Muscle of back (tissue), 3 donors: ENCODE measurements at regions not wholly inside any gene's neighbourhood (a gene's known extent, or its start where the extent isn't known, plus 50 kb on each side); places are given as distances from the start of the nearest gene placed in this dataset.

Source experiments
- DNase-seq, 3 donors: peaks; one replicate each; pipeline versions ENCODE4 v3.0.0 to v3.0.0-alpha.2; 2013

DNA sequence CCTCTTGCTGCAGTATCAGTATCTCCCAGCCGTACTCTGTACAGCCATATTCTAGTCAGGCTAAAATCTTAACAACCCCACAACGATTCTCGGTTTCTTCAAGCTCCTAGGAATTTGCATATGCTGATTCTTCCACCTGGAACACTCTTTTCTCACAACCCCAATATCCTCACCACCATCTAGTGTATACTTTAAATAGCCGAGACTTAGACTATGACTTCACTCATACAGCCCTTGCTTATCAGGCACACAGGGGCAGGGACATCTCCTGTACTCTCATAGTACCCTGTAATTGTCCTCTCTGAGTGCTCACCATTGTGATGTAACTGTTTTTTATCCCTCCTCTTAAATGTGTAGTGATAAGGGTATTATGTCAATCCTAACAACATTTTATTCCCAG, 2126.4 kb upstream of the TENM3 start:
- DNase-seq, result no peak

DNA sequence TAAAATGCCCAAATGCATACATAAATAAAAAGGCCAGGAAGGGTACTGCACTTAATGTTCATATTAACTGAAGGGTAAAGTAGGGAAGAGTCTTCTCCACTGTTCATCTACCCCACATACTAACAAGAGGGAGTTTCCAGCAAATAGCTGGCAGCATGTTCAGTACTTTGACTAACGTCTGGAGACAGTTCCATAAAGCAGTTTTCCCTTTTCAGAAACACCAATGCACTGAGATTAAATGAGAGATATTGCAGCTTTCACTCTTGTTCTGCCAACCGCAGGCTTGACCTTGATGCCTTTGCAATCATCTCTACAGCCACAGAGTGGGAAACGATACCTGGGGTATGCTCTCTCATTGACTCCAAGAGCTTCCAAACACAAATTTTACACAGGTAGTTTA, 2123.1 kb upstream of the TENM3 start:
- DNase-seq, result no peak

DNA sequence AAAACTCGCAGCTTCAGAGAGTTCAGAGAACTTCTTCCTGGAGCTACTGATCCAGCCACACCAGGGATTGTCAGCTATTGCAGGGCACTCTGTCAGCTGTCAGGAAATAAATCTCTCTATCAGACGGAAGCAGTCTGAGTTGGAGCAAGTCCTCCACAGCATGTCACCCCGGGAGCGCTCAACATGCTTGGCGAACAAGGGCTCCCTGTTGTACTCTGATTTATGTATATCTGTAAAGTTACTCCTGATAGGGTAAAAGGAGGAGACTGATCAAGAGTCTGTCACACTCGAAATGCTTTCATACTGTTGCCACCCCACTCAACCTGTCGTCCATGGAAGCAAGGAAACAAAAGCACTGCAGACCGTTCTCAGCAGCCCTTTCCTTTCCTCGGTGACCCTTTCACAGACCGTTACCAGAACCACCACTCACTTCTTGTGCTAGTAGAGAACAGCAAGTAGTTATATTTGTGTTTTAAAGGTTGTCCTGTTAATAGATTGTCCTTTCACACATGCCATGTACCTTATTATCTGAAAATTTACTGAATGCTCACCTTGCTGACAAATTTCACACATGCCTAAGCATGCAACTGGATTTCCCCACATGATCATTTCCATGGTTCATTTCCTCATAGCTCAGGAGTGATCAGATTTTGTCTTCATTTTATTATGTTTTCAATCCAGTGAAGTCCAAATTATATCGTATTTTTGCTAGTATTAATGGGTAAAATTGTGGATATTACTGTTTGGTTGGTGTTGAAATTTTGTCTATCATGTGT, 2108.9 kb upstream of the TENM3 start:
- DNase-seq, result peak; percentile 21 to 44 (median 37)

DNA sequence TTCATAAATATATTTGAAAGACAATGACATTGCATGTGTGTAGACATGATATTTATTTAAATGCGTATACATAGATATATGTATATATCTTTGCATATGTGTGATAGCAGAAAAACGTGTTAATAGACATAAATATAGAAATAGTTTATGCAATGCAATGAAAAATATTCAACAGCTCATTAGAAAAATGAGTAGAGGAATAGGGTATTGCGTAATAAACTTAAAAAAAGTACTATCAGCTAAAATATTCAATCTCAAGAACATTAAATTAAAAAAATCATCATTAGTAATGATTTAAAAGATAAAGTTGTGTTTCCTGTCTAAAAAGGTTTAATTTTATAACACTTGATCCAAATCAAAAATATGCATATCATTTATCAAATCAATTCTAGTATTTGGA, 2101.5 kb upstream of the TENM3 start:
- no peak for DNase-seq

DNA sequence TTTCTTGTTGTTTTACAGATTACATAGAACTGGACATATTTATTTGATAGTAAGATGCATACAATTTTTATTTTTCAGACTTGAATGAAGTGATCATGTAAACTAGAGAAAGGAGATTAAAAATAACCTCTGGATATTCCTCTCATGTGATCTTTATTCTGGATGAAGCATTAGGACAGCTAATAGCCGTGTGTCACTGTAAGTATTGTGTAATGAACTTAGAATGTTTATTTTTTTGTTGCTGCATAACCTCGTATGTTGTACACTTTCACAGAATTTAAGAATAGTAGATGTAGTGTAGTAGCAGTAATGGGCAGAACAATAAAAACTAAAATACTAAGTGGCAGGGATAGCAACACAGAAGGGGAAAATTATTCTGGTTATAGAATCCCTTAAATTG, 2094.5 kb upstream of the TENM3 start:
- DNase-seq, result no peak

DNA sequence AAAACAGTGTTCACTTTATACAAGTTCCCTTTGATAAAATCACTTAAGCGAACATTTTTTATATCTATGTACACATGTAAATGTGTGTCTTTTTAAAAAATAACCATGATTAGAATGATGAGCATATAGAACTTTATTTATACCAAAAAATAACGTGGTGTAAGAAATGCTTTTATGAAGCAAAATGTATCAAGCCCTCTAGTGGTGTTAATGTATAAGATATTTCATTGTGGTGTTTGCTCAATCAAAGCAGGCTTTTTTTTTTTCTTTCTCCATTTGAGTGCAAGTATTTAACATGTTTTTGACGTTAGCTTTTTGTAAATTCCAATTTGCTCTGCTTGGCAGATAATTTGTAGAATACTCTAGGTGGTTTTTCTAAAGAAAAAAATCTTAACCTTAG, 2092.4 kb upstream of the TENM3 start:
- peak in 1 of 3 donors; percentile 7 for DNase-seq

DNA sequence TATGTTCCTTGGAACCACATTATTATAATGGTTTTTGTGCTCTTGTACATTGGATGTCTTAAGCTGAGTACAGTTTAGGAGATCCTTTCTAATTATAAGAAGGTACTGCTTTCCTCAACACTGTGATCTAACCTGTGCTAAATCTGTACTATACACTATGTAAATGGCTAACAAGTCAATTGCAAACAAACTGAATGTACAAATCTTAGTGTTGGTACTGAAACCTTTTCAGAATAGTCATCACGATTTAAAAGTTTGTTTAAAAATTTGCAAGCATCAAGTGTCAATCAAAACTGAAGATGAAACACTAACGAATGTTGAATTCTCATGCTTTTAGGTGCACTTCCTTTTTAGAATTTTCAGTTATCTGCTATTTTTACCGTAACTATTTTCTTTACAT, 2090.4 kb upstream of the TENM3 start:
- no peak for DNase-seq

DNA sequence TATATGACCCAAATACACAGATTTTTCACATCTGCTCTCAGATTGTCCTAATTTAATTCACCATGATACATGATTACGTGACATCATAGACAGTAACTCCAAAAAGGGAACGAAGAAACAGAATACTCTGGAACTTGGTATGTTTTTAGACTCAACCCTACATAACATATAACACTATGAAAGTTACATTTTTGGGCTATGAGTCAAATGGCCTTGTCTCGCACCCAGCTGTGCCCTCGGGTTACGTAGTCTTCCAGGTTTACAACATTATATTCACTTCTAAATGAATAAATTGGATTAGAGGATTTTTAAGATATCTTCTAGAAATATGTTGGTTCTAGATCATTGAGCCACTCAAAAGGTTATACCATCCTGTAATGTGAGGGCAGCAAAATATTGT, 2089.6 kb upstream of the TENM3 start:
- DNase-seq, result no peak

DNA sequence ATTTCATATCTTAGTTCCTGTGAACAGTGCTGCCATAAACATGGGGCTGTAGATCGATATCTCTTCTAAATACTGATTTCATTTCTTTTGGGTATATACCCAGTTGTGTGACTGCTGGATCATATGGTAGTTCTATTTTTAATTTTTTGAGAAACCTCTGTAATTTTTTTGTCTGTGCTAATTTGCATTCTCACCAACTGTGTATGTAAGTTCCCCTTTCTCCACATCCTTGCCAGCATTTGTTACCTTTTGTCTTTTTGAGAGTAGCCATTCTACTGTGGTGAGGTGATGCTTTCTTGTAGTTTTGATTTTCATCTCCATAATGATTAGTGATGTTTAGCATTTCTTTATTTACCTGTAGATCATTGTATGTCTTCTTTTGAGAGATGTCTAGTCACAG, 2086.5 kb upstream of the TENM3 start:
- DNase-seq, result no peak

DNA sequence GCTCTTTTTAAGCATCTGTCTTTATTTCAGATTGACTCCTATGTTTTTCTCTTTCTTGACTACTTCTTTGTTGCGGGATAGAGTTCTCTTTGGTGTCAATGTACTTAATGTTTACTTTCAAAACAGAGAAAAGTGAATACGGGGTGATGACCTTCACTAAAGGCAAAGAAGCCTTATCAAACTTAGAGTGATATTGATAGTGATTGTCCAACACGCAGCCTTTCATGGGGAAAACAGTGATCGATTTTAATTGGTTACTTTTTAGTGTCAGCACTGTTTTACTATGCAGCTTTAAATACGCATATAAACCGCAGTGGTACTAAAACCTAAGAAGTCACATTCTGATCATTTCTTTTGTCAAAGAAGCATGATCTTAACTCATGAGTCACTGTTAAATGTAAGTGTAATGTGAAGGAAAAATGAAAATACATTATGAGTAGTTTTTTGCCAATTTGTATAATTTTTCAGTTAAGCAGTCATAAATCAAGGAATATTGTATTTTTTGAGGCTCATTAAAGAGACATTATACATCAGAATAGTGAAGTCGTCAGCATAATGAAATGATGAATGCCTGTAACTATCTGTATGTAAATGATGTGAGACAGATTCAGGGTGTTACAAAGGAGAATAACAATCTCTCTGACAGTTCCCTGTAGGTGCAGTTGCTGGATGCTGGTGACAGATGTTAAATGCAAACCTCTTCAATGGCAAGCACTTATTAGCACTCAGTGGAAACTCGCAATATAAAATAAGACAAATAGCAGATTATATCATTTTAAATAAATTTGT, 2082.8 kb upstream of the TENM3 start:
- DNase-seq, result no peak

DNA sequence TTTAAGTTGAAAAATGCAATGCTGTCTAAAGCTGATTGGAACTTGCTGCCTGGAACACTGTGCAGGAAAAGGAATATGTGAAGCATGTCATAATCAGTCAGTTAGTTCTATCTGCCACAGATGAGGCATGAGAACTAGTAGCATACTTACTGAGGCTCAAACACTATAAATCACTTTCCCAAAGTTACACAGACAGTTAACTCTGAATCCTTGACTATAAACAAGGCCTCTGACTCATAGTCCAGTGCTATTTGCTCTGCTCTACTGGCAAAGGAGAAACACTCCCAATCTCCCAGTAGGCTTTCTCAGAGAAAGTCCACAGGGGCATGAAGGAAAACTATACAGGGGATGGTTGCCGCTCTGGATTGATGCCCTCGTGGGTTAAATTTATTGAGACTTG, 2078.4 kb upstream of the TENM3 start:
- DNase-seq, result peak in 1 of 3 donors; percentile 34

DNA sequence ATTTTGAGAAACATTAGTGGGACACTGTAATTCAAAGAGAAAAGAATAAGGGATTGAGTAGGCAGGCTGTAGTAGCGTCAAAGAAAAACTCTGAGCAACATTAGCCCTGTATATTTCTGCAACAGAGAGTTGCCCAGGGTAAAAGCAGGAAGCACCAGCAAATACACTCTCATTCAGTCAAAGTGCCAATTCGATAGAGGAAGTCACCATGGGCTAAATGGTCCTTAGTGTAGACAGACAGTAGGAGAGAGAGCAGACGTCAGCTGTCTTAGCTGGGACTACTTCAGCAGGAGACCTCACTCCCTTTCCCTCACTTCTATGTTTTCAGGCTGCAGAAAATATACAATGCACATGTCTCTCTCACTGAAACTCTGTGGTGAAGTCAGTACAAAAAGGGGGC, 2073.8 kb upstream of the TENM3 start:
- no peak for DNase-seq

DNA sequence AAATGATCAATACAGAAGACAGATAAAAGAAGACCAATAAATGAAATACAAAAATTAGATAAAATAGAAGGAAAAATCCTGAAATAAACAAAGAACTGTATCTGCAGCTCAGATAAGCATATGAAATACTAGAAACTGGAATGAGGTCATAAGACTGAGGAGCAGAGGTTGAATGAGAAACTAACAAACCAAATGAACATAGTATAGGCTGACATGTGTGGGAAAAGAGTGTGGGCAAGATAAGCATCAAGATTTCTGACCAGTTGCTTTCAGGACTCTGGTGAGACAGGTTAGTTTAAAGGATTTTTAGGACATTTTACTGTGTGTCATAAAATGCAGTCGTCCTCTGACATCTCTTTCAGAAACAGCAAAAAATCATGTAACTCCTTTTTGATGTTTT, 2073.2 kb upstream of the TENM3 start:
- DNase-seq, result no peak

DNA sequence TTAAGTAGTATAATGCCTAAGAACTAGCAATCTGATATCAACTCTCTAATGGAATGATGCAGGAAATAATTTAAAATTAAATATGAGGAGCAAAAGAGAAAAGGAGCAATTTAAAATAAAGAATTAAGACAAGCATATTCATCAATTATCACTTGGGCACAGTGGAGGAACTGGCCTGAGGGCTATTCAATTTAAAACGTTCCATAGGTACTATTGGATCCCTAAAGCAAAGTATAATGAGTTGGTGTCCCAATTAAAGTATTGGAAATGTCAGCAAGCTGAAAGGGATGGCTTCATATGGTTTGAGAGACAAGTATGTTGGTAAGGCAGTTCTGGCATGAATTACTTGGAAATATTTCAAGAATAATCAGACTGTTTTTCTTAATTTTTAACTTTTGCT, 2064.1 kb upstream of the TENM3 start:
- no peak for DNase-seq

DNA sequence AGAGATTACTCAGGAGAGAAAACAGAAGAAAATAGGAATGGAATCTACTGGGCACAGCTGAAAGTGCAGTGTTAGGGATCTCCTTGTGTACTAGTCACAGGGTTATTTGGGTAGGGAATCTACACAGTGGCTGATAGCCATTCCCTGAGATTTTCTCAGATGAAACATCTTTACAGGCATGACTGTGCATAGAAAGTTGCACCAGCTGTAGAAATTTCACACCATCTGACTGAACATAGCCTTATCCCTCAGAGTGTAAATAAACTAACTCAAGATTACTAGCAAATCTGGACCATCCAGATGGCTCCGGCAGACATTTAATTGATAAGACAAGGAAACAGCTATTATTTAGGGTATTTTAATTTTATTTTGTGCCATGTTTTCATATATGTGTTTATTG, 2053.5 kb upstream of the TENM3 start:
- DNase-seq, result peak in 2 of 3 donors; percentile 1 to 15

DNA sequence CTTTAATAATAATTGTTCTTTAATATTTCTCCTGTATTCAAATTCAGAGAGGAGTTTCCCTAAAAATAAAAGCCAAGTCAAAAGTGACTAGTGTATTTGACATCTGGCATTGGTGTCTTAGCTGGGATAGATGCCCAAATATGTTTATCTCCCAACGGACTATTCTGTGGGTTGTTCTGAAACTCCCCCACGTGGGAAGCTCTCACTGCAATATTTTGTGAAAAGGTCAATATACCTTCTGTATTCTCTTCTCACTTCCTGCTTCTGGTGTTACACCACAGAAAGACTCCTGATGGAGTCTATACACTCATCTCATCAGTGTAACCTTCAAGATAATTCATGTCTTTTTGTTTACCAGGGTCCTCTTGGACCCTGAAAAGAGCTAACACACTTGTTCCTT, 2052.8 kb upstream of the TENM3 start:
- DNase-seq, result peak in 1 of 3 donors; percentile 2

DNA sequence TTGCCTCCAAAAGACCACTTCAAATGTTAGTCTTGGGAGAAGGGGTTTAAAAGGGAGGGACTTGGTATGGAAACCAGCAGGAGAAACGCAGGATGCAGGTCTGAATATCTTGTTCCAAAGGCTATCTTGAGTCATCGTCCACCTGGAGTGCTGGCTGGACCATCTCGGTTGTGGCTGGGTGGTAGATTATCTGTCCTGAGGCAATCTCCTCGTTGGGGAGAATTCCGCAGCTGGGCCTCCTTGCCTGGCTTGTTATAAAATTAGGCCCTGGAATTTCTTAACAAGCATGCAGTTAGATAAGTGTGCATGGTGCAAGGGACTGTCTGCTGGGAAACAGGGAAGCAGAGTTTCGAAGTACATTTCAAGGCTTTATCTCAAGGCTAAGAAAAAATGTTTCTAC, 2045.7 kb upstream of the TENM3 start:
- no peak for DNase-seq

DNA sequence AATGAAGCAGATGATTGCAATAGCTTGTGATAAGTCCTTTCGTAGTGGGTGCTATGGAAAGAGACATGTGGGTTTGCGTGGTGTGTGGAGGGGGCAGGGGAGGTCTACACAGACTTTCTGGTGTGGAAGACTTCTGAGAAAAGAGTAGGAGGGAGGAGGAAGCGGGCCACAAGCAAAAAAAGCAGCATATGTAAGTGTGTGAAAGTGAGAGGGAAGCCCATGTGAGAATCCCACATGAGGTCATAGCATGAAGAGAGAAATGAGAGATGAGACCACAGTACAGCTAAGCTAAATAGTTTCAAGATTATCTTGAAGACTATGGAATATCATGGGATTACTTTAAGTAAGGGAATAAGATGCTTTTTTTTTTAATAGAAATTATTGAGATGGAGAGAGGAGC, 2039.9 kb upstream of the TENM3 start:
- DNase-seq, result no peak

DNA sequence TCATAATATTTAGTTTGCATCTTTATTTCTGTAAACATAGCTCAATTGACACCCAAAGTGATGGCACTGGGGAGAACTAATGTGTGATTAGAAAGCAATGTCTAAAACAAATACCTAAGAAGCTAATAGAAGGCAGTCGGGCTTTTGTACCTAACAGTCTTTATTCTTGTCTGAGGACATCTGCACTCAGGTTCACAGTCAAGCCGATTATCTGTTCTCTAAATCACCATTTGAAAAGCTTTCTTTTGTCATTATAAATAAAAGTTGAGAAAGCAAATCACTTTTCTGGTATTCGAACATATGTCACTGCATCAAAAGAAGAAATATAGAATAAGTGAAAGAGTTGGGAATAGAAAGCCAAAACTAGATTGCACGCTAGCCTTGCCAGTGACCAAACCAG, 2037.9 kb upstream of the TENM3 start:
- DNase-seq, result no peak

DNA sequence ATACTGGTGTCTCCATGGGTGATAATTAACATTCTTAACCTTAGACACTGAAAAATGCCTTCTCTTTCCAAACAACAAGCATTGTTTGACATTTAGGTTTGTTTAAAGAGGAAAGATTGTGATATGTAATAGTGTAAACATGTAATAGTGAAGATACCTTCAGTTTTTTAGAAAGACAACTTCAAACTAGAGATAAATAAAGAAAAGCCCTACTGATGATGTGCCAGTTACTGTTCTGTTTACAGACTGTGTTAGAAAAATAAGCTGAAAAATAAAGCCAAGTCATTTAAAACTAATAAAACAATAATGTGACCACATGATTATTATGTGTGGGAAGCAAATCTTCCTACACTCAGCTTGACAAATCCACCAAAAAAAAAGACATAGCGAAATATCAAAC, 2035.3 kb upstream of the TENM3 start:
- DNase-seq, result no peak

DNA sequence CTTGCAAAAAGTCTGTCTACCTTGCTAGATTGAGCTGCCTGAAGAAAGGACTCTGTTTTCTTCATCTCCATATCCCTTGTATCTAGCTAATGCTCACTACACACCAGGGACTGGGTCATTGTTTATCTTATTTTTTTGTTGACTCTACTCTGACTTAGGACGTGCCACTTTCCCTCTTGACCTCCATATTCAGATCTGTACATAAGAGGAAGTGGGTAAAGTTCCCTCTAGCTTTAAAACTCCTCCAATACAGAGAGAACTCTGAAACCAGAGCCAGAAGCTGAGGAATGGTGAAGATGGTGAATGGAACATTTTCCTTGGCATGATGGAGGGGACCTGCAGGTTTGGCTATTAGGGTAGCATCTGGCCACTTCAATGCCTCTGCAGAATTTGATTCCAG, 2026.1 kb upstream of the TENM3 start:
- DNase-seq, result no peak

DNA sequence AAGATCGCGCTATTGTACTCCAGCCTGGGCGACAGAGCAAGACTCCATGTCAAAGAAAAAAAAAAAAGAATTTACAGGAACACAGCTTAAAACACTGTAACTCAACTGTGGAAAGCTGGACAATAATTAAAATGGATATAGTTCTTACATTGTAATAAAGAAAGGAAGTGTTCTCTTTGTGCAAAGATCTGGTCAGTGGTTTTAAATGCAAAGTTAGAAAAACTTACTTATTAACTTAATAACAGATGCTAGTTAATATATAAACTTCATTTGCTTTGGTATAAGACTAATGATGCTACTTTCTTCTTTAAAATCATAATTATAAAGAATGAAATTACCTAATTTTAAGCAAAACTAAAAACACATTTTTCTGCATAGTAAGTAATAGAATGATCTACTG, 2024.1 kb upstream of the TENM3 start:
- no peak for DNase-seq

DNA sequence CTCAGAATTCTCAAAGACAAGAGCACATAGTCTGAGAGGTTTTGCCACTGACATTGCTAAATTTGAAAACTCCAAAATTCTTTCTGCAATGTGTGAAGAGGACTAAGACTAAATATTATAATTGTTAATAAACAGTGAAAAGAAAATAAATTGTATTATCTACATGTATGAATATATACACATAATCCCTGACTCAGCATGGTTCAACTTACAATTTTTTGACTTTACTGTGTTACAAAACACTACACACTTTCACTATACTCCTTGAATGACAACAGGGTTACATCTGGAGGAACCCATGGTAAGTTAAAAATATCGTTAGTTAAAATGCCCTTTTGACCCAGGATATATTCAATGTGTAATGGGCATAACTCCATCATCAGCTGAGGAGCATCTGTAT, 2017.2 kb upstream of the TENM3 start:
- no peak for DNase-seq

DNA sequence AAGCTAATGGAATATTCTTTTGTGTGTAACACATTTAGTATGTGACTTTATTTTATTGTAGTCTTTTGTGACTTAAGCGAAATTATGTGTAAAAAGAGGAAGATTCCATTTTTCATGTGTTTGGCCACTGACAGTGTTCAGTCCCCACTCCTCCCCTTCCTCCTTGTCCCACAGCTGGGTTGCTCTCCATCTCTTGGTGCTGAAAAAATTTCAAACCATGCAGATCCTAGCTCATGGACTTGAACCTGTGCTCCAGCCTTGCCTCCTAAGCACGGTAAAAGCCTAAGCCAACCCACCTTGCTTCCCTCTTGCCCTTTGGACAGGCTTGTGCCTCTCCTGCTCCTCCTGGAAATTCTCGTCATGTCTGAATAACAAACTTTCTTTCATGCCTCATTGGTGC, 2008.5 kb upstream of the TENM3 start:
- no peak for DNase-seq
